A549 (cell line): ENCODE measurements at regions not wholly inside any gene's neighbourhood (a gene's known extent, or its start where the extent isn't known, plus 50 kb on each side); places are given as distances from the start of the nearest gene placed in this dataset.

ENCODE experiments used
- CTCF ChIP-seq: fragments of >200 bp; sonication (Bioruptor Twin); formaldehyde crosslinking; IDR thresholded peaks from 3 replicates; pipeline ENCODE4 v1.5.1; 2016
- EP300 ChIP-seq, 2 experiments: fragments of >200 bp; sonication (Bioruptor Twin); formaldehyde crosslinking; IDR thresholded peaks; 2 replicates in 1 of 2; 3 replicates in 1 of 2; pipeline ENCODE4 v1.6.1; 2016 to 2017
- HDAC2 ChIP-seq: fragments of 200-600 bp; sonication (generic); IDR thresholded peaks from 2 replicates; pipeline ENCODE4 v1.6.1; 2016
- JUN ChIP-seq, 2 experiments: fragments of >200 bp; sonication (Bioruptor Twin); formaldehyde crosslinking; IDR thresholded peaks; 2 replicates in 1 of 2; 3 replicates in 1 of 2; pipeline ENCODE4 v1.6.1; 2016 to 2017
- MAZ ChIP-seq: fragments of 150-350 bp; IDR thresholded peaks from 2 replicates; pipeline ENCODE4 v1.6.1; 2014; ENCODE audit warnings: antibody characterized with exemption, low read depth, low read length, borderline replicate concordance
- MYC ChIP-seq: IDR thresholded peaks from 2 replicates; pipeline ENCODE4 v1.6.1; 2012; ENCODE audit warnings: mild to moderate bottlenecking, inconsistent platforms, low read length, improper control_type of control experiment, borderline replicate concordance
- POLR2A ChIP-seq: IDR thresholded peaks from 2 replicates; pipeline ENCODE4 v1.6.1; 2012; ENCODE audit warnings: mild to moderate bottlenecking, low read length
- RAD21 ChIP-seq, 2 experiments: fragments of >200 bp in 1 of 2; sonication (Bioruptor Twin) in 1 of 2; formaldehyde crosslinking in 1 of 2; IDR thresholded peaks in 1 of 2; conservative IDR thresholded peaks in 1 of 2; 2 replicates in 1 of 2; 3 replicates in 1 of 2; pipeline ENCODE4 v1.6.1; 2012 to 2018; ENCODE audit warnings: inconsistent platforms in 1 of 2
- RNF2 ChIP-seq: fragments of 200-600 bp; sonication (generic); IDR thresholded peaks from 2 replicates; pipeline ENCODE4 v1.6.1; 2016; ENCODE audit warnings: low read depth, mild to moderate bottlenecking, antibody characterized with exemption, moderate library complexity, borderline replicate concordance
- USF2 ChIP-seq: fragments of 450-650 bp; IDR thresholded peaks from 2 replicates; pipeline ENCODE4 v1.6.1; 2014; ENCODE audit warnings: antibody characterized with exemption

- no peak for TF ChIP-seq CTCF
- TF ChIP-seq RNF2: no peak
- no peak for TF ChIP-seq MYC
- no peak for TF ChIP-seq EP300 (IDR thresholded peaks at IDR 0.05)
- TF ChIP-seq USF2: no peak
- no peak for TF ChIP-seq POLR2A
- TF ChIP-seq MAZ: no peak
- no peak for TF ChIP-seq RAD21 (conservative IDR thresholded peaks at IDR 0.05 in 1 of 2, IDR thresholded peaks at IDR 0.05 in 1 of 2)
- TF ChIP-seq JUN (IDR thresholded peaks at IDR 0.05): no peak
- no peak for TF ChIP-seq HDAC2
These were observed 605.4 kb upstream of the NR2F2 start for GRCh38 chr15:95724908-95725633.
